RWPE2 (cell line): ENCODE measurements at regions not wholly inside any gene's neighbourhood (a gene's known extent, or its start where the extent isn't known, plus 50 kb on each side); places are given as distances from the start of the nearest gene placed in this dataset.
A peak's percentile ranks its signal among the peaks of the same experiment; 100 is the strongest.

Experiments used
- ATAC-seq: fragments of 200-7000 bp; cut with Tn5 transposase; 3 replicates; pipeline ENCODE4 v1.9.1; 2021; ENCODE audit warnings: low read depth
- DNase-seq: peaks from one replicate; pipeline ENCODE4 v3.0.0-alpha.2; 2020; ENCODE audit warnings: low spot score
- H3K27ac ChIP-seq: fragments of 450-650 bp; 2 replicates; pipeline ENCODE4 v1.5.1; 2017; ENCODE audit warnings: mild to moderate bottlenecking; ENCODE audit not compliant: poor library complexity, severe bottlenecking
- H3K27me3 ChIP-seq: fragments of 250-450 bp; sonication (Bioruptor Pico); 2 replicates; pipeline ENCODE4 v1.5.1; 2021; ENCODE audit warnings: mild to moderate bottlenecking, moderate library complexity; ENCODE audit not compliant: insufficient read depth, poor library complexity, severe bottlenecking
- H3K36me3 ChIP-seq: fragments of 250-450 bp; sonication (Bioruptor Pico); 2 replicates; pipeline ENCODE4 v1.5.1; 2020; ENCODE audit warnings: low read depth, mild to moderate bottlenecking, moderate library complexity
- H3K4me1 ChIP-seq: fragments of 250-450 bp; sonication (Bioruptor Pico); 2 replicates; pipeline ENCODE4 v1.5.1; 2021; ENCODE audit warnings: mild to moderate bottlenecking, moderate library complexity; ENCODE audit not compliant: insufficient read depth, poor library complexity, severe bottlenecking
- H3K4me3 ChIP-seq: fragments of 250-450 bp; sonication (Bioruptor Pico); 2 replicates; pipeline ENCODE4 v1.5.1; 2021; ENCODE audit warnings: mild to moderate bottlenecking, moderate library complexity; ENCODE audit not compliant: severe bottlenecking
- H3K9me3 ChIP-seq: fragments of 250-450 bp; sonication (Bioruptor Pico); 2 replicates; pipeline ENCODE4 v1.5.1; 2021; ENCODE audit warnings: mild to moderate bottlenecking, moderate library complexity; ENCODE audit not compliant: severe bottlenecking
- TF ChIP-seq, protein P1 (sequence below): fragments of 450-650 bp; IDR thresholded peaks from one replicate; pipeline ENCODE4 v1.5.1; 2017; ENCODE audit warnings: mild to moderate bottlenecking, moderate library complexity; ENCODE audit not compliant: poor library complexity, severe bottlenecking

DNA sequence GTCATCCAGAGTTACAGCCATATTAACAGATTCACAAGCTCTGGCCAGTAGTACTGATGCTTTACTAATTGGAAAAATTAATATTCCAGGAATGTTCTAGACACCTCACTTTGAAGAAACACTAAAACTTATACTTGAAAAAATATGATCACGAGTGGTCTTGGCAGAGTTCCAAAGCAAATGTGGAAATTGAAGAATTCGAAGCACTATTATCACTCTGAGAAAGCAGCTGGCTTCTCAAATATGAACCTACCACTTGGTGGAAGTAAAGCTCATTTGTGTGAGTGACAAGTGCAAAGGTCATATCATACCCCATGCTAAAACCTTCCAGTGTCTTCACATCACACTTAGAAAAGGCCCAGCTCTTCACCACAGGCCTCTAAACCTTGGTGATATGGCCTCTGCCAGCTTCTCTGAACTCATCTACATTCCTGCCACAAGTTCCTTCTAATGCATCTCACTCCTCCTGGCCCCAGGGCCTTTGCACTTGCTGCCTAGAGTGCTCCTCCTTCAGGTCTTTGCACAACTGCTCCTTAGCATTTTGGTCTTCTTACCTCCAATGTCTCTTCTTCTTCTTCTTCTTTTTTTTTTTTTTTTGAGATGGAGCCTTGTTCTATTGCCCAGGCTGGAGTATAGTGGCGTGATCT is 175.7 kb upstream of the SMIM23 start:
- TF ChIP-seq, protein P1, sequence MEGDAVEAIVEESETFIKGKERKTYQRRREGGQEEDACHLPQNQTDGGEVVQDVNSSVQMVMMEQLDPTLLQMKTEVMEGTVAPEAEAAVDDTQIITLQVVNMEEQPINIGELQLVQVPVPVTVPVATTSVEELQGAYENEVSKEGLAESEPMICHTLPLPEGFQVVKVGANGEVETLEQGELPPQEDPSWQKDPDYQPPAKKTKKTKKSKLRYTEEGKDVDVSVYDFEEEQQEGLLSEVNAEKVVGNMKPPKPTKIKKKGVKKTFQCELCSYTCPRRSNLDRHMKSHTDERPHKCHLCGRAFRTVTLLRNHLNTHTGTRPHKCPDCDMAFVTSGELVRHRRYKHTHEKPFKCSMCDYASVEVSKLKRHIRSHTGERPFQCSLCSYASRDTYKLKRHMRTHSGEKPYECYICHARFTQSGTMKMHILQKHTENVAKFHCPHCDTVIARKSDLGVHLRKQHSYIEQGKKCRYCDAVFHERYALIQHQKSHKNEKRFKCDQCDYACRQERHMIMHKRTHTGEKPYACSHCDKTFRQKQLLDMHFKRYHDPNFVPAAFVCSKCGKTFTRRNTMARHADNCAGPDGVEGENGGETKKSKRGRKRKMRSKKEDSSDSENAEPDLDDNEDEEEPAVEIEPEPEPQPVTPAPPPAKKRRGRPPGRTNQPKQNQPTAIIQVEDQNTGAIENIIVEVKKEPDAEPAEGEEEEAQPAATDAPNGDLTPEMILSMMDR = no peak
- no peak overlapping the region for H3K4me3 ChIP-seq
- no peak for DNase-seq

DNA sequence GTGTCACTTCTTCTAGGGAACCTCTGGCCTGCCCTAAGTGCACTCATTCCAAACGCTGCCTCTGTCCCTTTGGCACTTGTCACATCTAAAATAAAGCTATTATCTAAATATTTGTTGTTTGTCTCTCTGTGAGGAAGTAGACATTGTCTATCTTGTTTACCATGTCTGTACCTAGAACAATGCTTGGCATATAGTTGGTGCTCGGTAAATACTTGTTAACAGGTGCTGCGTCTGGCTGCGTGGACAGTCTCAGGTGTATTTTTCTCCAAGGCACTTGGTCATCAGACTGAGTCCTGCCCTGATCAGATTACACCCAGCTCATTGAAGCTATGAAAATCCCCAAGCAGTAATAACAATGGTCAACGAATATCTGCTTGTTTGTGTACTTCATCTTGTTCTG is 174.9 kb upstream of the SMIM23 start:
- H3K9me3 ChIP-seq = peaks cover 6% of the 10 kb centered on the region
- ATAC-seq (no peak), DNase-seq (peak; percentile 11)
- H3K36me3 ChIP-seq = no peaks in the 10 kb centered on the region
- no peak overlapping the region for H3K27ac ChIP-seq
- no peaks in the 10 kb centered on the region for H3K4me1 ChIP-seq
- TF ChIP-seq, protein P1 = no peak
- peaks cover 6% of the 10 kb centered on the region for H3K27me3 ChIP-seq
- H3K4me3 ChIP-seq = no peak overlapping the region

More for the DNA sequence above, 175.7 kb upstream of the SMIM23 start:
- H3K27ac ChIP-seq = no peak overlapping the region
- peaks cover 6% of the 10 kb centered on the region for H3K27me3 ChIP-seq
- H3K9me3 ChIP-seq = peaks cover 6% of the 10 kb centered on the region
- H3K4me1 ChIP-seq = no peaks in the 10 kb centered on the region
- no peak for ATAC-seq
- no peaks in the 10 kb centered on the region for H3K36me3 ChIP-seq

DNA sequence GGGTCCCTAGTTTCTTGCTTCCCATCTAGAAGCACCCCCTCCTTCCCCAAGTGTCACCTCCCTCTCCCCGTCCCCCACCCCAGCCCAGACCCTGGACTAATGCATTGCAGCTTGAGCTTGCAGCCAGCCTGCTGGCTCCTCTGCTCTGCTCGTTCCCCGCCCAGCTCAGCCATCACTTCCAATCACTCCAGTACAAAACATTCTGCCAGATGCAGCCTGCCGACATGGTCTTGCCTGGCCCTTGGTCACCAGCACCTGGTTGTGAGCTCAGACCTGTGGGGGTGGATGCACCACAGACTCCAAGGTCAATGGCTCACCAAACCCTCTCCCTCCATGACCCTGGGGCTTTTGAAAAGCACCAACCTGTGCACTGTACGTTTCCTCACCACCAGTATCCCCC is 172.9 kb upstream of the SMIM23 start:
- no peaks in the 10 kb centered on the region for H3K9me3 ChIP-seq
- DNase-seq = peak; percentile 35
- H3K36me3 ChIP-seq = no peaks in the 10 kb centered on the region
- ATAC-seq = no peak
- peaks cover 5% of the 10 kb centered on the region for H3K27me3 ChIP-seq
- no peak overlapping the region for H3K4me3 ChIP-seq
- TF ChIP-seq, protein P1 = no peak
- H3K4me1 ChIP-seq = no peaks in the 10 kb centered on the region
- no peak overlapping the region for H3K27ac ChIP-seq

DNA sequence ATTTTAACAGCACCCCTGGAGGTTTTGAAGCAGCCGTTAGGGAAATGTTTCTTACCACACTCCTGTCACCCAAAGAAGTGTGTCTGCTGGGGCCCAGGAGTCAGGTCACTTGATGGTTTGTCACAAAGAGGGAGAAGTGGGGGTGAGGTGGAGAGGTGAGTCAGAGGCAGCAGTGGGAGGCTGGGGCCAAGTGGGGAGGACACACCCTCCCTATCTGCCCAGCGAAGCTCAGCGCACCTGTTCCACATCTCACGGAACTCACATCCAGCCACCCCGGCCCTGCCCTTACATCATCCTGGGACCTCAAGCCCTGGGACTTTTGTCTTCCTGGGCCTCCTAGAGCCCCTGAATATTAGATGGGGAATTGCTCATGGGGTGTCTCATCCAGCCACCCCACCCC is 171.1 kb upstream of the SMIM23 start:
- no peak for ATAC-seq
- Histone ChIP-seq H3K27me3 (peaks cover 5% of the 10 kb centered on the region), H3K4me3 (no peak overlapping the region), H3K36me3 (no peaks in the 10 kb centered on the region), H3K9me3 (no peaks in the 10 kb centered on the region), H3K27ac (no peak overlapping the region), H3K4me1 (no peaks in the 10 kb centered on the region)
- no peak for DNase-seq
- TF ChIP-seq, protein P1 = no peak

DNA sequence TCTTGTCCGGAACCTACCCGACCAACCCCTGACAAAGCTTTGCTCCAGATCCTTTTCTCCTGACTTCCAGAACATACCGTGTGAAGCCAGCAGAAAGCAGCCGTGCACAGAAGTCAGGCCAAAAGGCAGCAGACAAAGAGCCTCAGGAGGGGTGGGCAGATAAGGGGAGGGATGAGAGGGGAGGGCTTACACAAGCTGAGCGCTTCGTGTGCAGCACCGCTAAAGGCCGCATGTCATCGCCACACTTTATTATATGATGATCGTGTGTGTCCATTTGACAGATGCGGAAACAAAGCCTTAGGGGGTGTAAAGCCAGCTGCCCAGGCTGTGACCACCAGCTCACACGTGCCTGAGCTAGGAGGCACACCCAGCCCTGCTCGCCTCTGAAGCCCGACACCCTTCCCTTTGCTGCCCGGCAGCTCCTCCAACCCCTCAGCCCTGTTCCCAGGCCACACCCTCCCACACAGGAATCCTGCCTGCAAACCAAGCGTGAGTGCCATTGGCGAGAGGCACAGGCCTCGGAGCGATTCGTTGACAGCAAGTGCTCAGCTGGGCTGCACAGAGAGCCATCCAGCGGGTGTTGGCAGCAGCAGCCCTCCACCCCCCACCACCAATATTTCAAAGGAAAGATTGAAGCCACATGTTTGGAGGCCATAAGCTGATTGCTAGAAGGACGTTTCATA is 170.5 kb upstream of the SMIM23 start:
- no peaks in the 10 kb centered on the region for H3K9me3 ChIP-seq
- H3K36me3 ChIP-seq = no peaks in the 10 kb centered on the region
- TF ChIP-seq, protein P1 = no peak
- peaks cover 5% of the 10 kb centered on the region for H3K27me3 ChIP-seq
- H3K4me1 ChIP-seq = no peaks in the 10 kb centered on the region
- DNase-seq = no peak
- H3K27ac ChIP-seq = no peak overlapping the region
- no peak overlapping the region for H3K4me3 ChIP-seq
- ATAC-seq = peak; percentile 60
